HepG2 (cell line): ENCODE measurements at regions not wholly inside any gene's neighbourhood (a gene's known extent, or its start where the extent isn't known, plus 50 kb on each side); places are given as distances from the start of the nearest gene placed in this dataset.
A peak's percentile ranks its signal among the peaks of the same experiment; 100 is the strongest.

Experiments
- ELF3 ChIP-seq: IDR thresholded peaks from 2 replicates; pipeline ENCODE4 v1.6.1; 2016; ENCODE audit warnings: missing genetic modification reagents, missing compliant biosample characterization
- FOXA3 ChIP-seq: IDR thresholded peaks from 2 replicates; pipeline ENCODE4 v1.6.1; 2016; ENCODE audit warnings: missing genetic modification reagents, missing compliant biosample characterization
- FOXC1 ChIP-seq: sonication (generic); formaldehyde crosslinking; IDR thresholded peaks from 2 replicates; pipeline ENCODE4 v1.8.0; 2022; ENCODE audit warnings: mild to moderate bottlenecking, missing genetic modification reagents, borderline replicate concordance
- PBX3 ChIP-seq: sonication (generic); formaldehyde crosslinking; IDR thresholded peaks from 2 replicates; pipeline ENCODE4 v1.8.1; 2023; ENCODE audit warnings: missing genetic modification reagents, inconsistent platforms, borderline replicate concordance
- SNAPC2 ChIP-seq: sonication (generic); formaldehyde crosslinking; IDR thresholded peaks from 2 replicates; pipeline ENCODE4 v1.8.1; 2022; ENCODE audit warnings: mild to moderate bottlenecking, missing genetic modification reagents
- TIGD3 ChIP-seq: sonication (generic); formaldehyde crosslinking; IDR thresholded peaks from 2 replicates; pipeline ENCODE4 v1.5.1; 2020; ENCODE audit warnings: mild to moderate bottlenecking, missing genetic modification reagents, borderline replicate concordance
- YEATS2 ChIP-seq: sonication (generic); formaldehyde crosslinking; IDR thresholded peaks from 2 replicates; pipeline ENCODE4 v1.4.0; 2020; ENCODE audit warnings: missing genetic modification reagents, borderline replicate concordance
- ZFP62 ChIP-seq: sonication (generic); formaldehyde crosslinking; IDR thresholded peaks from 2 replicates; pipeline ENCODE4 v1.4.0; 2020; ENCODE audit warnings: missing genetic modification reagents
- ZMAT5 ChIP-seq: sonication (generic); formaldehyde crosslinking; IDR thresholded peaks from 2 replicates; pipeline ENCODE4 v1.5.0; 2020; ENCODE audit warnings: mild to moderate bottlenecking, low read depth, missing genetic modification reagents, borderline replicate concordance
- ZNF160 ChIP-seq: sonication (generic); formaldehyde crosslinking; IDR thresholded peaks from 2 replicates; pipeline ENCODE4 v1.8.0; 2022; ENCODE audit warnings: mild to moderate bottlenecking, inconsistent platforms, missing genetic modification reagents
- ZNF260 ChIP-seq: sonication (generic); formaldehyde crosslinking; IDR thresholded peaks from 2 replicates; pipeline ENCODE4 v1.4.0; 2020; ENCODE audit warnings: missing genetic modification reagents, low read depth, mild to moderate bottlenecking, borderline replicate concordance
- ZNF282 ChIP-seq: fragments of 450-650 bp; IDR thresholded peaks from 2 replicates; pipeline ENCODE4 v1.6.1; 2018; ENCODE audit not compliant: partially characterized antibody
- ZNF383 ChIP-seq: sonication (generic); formaldehyde crosslinking; IDR thresholded peaks from 2 replicates; pipeline ENCODE4 v1.4.0; 2020; ENCODE audit warnings: missing genetic modification reagents, mild to moderate bottlenecking, borderline replicate concordance
- ZNF879 ChIP-seq: sonication (generic); formaldehyde crosslinking; IDR thresholded peaks from 2 replicates; pipeline ENCODE4 v1.8.1; 2023; ENCODE audit warnings: missing genetic modification reagents
- ZXDC ChIP-seq: sonication (generic); formaldehyde crosslinking; IDR thresholded peaks from 2 replicates; pipeline ENCODE4 v1.5.0; 2020; ENCODE audit warnings: mild to moderate bottlenecking, missing genetic modification reagents
- TF ChIP-seq, protein P1 (sequence below): sonication (generic); formaldehyde crosslinking; IDR thresholded peaks from 2 replicates; pipeline ENCODE4 v1.4.0; 2020; ENCODE audit warnings: missing genetic modification reagents
- TF ChIP-seq, protein P2 (sequence below): sonication (generic); formaldehyde crosslinking; conservative IDR thresholded peaks from 2 replicates; pipeline ENCODE4 v1.8.0; 2022; ENCODE audit warnings: mild to moderate bottlenecking, moderate library complexity, missing genetic modification reagents
- TF ChIP-seq, protein P3 (sequence below): sonication (generic); formaldehyde crosslinking; IDR thresholded peaks from 2 replicates; pipeline ENCODE4 v1.5.0; 2020; ENCODE audit warnings: missing genetic modification reagents

- TF ChIP-seq ELF3 (CRISPR knock-in tag) = peak; percentile 63
- TF ChIP-seq FOXA3 (CRISPR knock-in tag) = peak; percentile 97
- TF ChIP-seq ZNF383 (CRISPR knock-in tag) = no peak
- TF ChIP-seq FOXC1 (CRISPR knock-in tag) = no peak
- TF ChIP-seq TIGD3 (CRISPR knock-in tag) = no peak
- TF ChIP-seq, protein P1, sequence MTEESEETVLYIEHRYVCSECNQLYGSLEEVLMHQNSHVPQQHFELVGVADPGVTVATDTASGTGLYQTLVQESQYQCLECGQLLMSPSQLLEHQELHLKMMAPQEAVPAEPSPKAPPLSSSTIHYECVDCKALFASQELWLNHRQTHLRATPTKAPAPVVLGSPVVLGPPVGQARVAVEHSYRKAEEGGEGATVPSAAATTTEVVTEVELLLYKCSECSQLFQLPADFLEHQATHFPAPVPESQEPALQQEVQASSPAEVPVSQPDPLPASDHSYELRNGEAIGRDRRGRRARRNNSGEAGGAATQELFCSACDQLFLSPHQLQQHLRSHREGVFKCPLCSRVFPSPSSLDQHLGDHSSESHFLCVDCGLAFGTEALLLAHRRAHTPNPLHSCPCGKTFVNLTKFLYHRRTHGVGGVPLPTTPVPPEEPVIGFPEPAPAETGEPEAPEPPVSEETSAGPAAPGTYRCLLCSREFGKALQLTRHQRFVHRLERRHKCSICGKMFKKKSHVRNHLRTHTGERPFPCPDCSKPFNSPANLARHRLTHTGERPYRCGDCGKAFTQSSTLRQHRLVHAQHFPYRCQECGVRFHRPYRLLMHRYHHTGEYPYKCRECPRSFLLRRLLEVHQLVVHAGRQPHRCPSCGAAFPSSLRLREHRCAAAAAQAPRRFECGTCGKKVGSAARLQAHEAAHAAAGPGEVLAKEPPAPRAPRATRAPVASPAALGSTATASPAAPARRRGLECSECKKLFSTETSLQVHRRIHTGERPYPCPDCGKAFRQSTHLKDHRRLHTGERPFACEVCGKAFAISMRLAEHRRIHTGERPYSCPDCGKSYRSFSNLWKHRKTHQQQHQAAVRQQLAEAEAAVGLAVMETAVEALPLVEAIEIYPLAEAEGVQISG (CRISPR knock-in tag) = no peak
- TF ChIP-seq, protein P2, sequence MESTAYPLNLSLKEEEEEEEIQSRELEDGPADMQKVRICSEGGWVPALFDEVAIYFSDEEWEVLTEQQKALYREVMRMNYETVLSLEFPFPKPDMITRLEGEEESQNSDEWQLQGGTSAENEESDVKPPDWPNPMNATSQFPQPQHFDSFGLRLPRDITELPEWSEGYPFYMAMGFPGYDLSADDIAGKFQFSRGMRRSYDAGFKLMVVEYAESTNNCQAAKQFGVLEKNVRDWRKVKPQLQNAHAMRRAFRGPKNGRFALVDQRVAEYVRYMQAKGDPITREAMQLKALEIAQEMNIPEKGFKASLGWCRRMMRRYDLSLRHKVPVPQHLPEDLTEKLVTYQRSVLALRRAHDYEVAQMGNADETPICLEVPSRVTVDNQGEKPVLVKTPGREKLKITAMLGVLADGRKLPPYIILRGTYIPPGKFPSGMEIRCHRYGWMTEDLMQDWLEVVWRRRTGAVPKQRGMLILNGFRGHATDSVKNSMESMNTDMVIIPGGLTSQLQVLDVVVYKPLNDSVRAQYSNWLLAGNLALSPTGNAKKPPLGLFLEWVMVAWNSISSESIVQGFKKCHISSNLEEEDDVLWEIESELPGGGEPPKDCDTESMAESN (CRISPR knock-in tag) = no peak
- TF ChIP-seq ZNF879 (CRISPR knock-in tag) = no peak
- TF ChIP-seq PBX3 = no peak
- TF ChIP-seq ZFP62 (CRISPR knock-in tag) = no peak
- TF ChIP-seq SNAPC2 (CRISPR knock-in tag) = no peak
- TF ChIP-seq ZNF282 = no peak
- TF ChIP-seq, protein P3, sequence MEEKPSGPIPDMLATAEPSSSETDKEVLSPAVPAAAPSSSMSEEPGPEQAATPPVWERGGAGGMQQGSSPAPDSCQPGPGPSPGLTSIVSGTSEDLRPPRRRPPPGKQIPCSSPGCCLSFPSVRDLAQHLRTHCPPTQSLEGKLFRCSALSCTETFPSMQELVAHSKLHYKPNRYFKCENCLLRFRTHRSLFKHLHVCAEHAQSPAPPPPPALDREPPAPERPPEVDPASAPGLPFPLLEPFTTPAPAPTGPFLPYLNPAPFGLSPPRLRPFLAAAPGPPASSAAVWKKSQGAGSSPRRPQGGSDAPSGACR (CRISPR knock-in tag) = 0 out of 2 replicates have a peak, but pooled peaks have one; percentile 59
- no peak for TF ChIP-seq ZNF160 (CRISPR knock-in tag)
- no peak for TF ChIP-seq ZXDC (CRISPR knock-in tag)
- no peak for TF ChIP-seq ZNF260
- no peak for TF ChIP-seq YEATS2 (CRISPR knock-in tag)
- TF ChIP-seq ZMAT5 (CRISPR knock-in tag) = no peak
These were observed 621.9 kb downstream of the XIRP2 start (continued) for GRCh38 chr2:167510071-167510759.
